Hindlimb muscle (tissue), 1 donor: ENCODE measurements at regions not wholly inside any gene's neighbourhood (a gene's known extent, or its start where the extent isn't known, plus 50 kb on each side); places are given as distances from the start of the nearest gene placed in this dataset.
"Not testable (repeated sequence)": the region's sequence is repeated elsewhere in the genome, so short reads cannot be mapped to it uniquely, and the experiment has no call there.

Source experiments
- DNase-seq: peaks from one replicate; pipeline ENCODE4 v3.0.0-alpha.2; 2013

DNA sequence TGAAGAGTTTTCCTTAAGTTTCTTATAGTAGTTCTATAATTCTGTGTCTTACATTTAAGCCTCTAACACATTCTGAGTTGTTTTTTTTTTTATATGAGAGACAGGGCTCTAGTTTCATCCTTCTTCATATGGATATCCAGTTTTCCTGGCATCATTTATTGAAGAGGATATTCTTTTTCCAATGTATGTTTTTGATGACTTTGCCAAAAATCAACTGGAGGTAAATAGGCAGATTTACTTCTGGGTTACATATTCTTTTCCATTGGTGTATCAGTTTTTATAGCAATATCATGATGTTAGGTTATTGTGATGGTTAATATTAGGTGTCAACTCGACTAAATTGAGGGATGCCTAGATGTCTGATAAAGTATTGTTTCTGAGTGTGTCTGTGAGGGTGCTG lies 650.7 kb upstream of the GRID2 start:
- DNase-seq: no peak

- no peak for DNase-seq
Observed at GRCh38 chr4:91681091-91681490, 622.7 kb upstream of the GRID2 start.

DNA sequence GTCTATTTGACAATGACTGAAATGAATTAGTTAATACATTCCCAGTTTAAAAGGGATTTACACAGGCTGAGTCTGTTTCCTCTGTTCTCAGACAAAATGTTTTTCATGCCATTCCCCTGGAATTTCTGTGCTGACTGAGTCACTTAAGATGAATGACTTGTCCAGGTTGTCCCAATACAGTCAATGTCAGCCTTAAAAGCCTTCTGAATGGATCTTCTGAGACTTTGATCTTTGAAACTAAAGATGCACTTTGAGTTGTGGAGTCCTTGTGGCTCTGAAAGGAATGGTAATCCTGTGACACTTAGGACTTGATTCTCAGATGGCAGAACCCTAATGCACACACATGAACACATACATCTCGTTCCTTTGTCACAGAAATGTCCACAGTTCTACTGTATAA lies 622.2 kb upstream of the GRID2 start:
- no peak for DNase-seq

- no peak for DNase-seq
Observed at GRCh38 chr4:91684955-91685354, 618.8 kb upstream of the GRID2 start.

GRCh38 chr4:91688413-91688812 lies 615.4 kb upstream of the GRID2 start:
- no peak for DNase-seq

DNA sequence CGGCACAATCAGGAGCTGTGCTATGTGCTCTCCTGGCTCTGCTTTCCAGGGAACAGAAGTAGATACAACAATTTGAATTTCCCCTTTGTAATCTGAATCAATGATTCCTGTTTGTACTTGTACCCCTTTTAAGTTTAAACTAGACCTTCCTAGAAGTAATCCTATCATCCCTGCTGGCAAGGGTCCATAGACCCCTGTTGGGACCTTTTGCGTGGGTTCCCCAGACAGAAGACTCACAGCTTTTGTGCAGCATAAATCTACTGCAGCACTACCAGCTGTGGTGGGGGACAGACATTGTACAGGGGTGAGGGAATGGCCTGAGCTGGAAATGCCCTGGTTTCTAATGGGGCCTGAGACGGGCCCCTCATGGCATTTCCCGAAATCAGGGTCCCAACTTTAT lies 604.1 kb upstream of the GRID2 start:
- DNase-seq: not testable (repeated sequence)

DNA sequence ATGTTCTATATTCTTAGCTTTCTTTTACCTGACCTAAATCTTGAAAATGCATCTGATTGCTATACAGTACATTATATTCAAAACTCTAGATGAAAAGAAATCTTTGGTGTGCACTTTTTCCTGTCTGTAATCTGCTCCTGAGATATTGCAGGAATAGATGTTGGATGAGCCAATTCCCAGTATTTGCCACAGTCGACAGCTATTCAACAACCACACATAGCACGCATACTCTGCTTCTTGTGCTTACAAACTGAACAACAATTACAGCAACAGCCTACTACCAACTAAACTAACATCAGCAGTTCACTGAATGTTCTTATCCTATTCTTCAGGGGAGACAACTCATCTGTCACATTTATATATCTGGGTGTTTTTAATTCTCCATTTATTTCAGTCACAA lies 573.9 kb upstream of the GRID2 start:
- no peak for DNase-seq

- DNase-seq: no peak
Observed at GRCh38 chr4:91734682-91735081, 569.1 kb upstream of the GRID2 start.

DNA sequence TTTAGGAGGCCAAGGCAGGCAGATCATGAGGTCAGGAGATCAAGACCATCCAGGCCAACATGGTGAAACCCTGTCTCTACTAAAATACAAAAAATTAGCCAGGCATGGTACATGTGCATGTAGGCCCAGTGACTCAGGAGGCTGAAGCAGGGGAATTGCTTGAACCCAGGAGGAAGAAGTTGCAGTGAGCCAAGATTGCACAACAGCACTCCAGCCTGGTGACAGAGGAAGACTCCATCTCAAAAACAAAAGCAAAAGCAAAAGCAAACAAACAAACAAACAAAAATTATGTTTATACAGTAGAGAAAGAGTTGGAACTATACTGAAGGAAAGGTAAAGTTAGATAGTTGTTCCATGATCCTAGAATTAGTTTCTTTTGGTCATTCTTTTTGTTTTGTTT lies 564.9 kb upstream of the GRID2 start:
- not testable (repeated sequence) for DNase-seq

- DNase-seq: no peak
Observed at GRCh38 chr4:91746551-91746950, 557.2 kb upstream of the GRID2 start.

- no peak for DNase-seq
Observed at GRCh38 chr4:91751961-91752360, 551.8 kb upstream of the GRID2 start.

DNA sequence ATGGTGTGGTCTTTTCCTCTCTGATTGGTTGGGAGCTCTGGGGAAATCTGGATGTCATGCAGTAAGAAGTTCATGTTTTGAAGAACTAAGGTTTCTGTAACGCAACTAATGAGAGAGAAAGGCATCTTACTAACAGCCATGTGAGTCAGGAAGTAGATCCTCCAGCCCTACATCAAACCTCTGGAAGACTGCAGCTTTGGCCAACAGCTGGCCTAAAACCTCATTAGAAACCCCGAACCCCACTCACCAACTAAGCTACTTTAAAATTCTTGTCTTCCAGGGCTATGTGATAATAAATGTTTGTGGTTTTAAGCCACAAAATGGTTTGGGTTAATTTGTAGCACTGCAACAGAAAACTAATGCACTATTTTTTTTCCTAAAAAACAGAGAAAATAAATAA lies 549.0 kb upstream of the GRID2 start:
- DNase-seq: no peak

GRCh38 chr4:91758487-91758886 lies 545.3 kb upstream of the GRID2 start:
- no peak for DNase-seq

- no peak for DNase-seq
Observed at GRCh38 chr4:91764085-91764484, 539.7 kb upstream of the GRID2 start.

- DNase-seq: no peak
Observed at GRCh38 chr4:91769912-91770311, 533.9 kb upstream of the GRID2 start.

DNA sequence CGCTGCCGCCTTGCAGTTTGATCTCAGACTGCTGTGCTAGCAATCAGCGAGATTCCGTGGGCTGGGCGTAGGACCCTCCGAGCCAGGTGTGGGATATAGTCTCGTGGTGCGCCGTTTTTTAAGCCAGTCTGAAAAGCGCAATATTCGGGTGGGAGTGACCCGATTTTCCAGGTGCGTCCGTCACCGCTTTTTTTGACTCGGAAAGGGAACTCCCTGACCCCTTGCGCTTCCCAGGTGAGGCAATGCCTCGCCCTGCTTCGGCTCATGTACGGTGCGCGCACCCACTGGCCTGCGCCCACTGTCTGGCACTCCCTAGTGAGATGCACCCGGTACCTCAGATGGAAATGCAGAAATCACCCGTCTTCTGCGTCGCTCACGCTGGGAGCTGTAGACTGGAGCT lies 512.1 kb upstream of the GRID2 start:
- not testable (repeated sequence) for DNase-seq

GRCh38 chr4:91795947-91796346 lies 507.8 kb upstream of the GRID2 start:
- no peak for DNase-seq

- DNase-seq: no peak
Observed at GRCh38 chr4:91812319-91812718, 491.4 kb upstream of the GRID2 start.

GRCh38 chr4:91824773-91825172 lies 479.0 kb upstream of the GRID2 start:
- DNase-seq: no peak

GRCh38 chr4:91826186-91826585 lies 477.6 kb upstream of the GRID2 start:
- no peak for DNase-seq

DNA sequence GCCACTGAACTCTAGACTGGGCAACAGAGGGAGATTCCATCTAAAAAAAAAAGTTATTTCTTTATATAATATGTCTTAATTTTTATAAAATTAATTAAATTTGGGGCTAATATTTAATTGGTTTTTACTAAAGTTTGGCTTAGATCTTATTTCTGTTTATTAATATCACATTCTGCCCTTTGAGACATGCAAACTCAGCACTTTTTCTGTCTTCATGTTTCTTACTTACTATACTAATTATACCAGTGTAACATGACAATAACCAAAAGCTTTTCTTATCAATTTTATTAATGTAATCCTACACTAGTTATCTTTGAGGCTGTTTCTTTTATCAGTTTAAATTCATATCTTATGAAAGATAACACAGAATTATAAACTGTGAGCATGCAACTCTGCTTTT lies 475.9 kb upstream of the GRID2 start:
- DNase-seq: no peak

DNA sequence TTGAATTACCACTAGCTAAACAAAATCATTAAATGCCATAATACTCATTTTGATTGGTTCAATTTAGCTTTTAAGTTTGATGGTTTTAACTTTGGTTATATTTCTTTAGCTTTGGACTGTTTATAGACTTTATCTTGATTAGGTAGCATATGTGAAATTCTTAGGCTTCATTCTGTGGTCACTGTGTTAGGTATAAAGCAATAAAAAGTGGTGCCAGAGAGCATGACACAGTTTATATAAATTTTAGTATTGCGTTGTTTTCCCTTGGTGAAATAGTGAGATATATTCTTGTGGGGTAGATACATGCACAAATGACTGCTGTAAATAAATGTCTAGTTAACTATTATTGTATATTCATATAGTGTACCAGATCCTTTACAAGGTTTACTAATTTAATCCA lies 474.2 kb upstream of the GRID2 start:
- no peak for DNase-seq

- DNase-seq: no peak
Observed at GRCh38 chr4:91830681-91831395, 472.9 kb upstream of the GRID2 start.

GRCh38 chr4:91837608-91838029 lies 466.1 kb upstream of the GRID2 start:
- DNase-seq: no peak

DNA sequence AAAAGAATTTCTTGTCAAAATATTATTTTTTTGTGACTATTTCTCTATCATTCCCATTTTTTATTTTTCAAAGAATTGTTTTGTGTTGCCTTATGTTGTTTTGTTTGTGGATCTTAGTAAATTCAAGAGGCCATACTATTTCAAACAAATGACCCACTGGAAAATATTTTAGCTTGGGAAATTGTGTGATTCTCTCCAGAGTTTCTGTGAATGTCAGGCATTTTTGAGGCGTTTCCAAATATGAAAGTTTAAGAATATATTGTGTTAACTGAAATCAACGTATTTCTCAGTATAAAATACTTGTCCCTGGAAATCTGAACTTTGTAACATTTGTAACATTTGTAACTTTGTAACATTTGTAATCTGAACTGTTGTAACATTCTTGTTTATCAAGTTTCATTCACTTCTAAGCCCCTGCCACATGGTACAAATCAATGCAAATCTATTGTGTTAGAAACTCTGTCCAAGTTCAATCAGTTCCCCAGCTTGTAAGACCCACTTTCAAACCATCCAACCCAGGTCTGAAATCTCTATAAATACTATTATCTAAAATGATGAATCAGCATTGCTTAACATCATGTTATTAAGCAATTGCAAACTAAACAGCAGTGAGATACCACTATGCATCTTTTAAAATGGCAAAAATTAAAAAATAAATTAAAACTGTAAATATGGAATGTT lies 465.4 kb upstream of the GRID2 start:
- no peak for DNase-seq
